DND-41 (cell line): ENCODE measurements at regions not wholly inside any gene's neighbourhood (a gene's known extent, or its start where the extent isn't known, plus 50 kb on each side); places are given as distances from the start of the nearest gene placed in this dataset.

Source experiments
- EZH2 ChIP-seq: IDR thresholded peaks from 3 replicates; pipeline ENCODE4 v1.6.1; 2012; ENCODE audit warnings: borderline replicate concordance, low read depth, mild to moderate bottlenecking, moderate library complexity, low read length, inconsistent platforms; ENCODE audit not compliant: severe bottlenecking
- TF ChIP-seq, protein P1 (sequence below): IDR thresholded peaks from 2 replicates; pipeline ENCODE4 v1.5.1; 2012; ENCODE audit warnings: borderline replicate concordance, low read length, moderate library complexity, mild to moderate bottlenecking; ENCODE audit not compliant: poor library complexity, severe bottlenecking; ENCODE audit errors: extremely low read depth

DNA sequence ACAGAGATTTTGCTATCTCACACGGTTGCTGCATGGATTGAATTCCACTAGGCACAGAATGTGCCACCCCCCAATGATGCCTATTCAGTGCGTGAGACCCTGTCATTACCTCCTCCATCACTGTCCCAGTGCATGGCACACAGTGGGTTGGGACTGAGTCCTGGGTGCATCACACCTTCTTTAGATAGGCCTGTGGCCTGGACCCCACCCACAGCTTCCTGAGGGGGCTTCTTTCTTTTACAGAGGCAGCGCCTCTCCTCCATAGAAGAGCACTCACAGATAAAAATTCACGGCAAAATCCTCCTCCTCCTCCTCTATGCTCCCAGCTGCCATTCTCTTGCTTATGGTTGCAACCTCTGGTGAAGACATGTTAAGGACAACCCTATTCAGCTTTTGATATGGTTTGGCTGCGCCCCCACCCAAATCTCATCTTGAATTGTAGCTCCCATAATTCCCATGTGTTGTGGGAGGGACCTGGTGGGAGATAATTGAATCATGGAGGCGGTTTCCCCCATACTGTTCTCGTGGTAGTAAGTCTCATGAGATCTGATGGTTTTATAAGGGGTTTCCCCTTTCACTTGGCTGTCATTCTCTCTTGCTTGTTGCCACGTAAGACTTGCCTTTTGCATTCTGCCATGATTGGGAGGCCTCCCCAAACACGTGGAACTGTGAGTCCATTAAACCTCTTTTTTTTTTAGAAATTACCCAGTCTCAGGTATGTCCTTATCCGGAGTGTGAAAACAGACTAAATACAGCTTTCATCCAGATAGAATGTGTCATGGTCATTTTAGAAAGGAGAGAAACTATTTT is 147.6 kb downstream of the KLF13 start:
- TF ChIP-seq, protein P1, sequence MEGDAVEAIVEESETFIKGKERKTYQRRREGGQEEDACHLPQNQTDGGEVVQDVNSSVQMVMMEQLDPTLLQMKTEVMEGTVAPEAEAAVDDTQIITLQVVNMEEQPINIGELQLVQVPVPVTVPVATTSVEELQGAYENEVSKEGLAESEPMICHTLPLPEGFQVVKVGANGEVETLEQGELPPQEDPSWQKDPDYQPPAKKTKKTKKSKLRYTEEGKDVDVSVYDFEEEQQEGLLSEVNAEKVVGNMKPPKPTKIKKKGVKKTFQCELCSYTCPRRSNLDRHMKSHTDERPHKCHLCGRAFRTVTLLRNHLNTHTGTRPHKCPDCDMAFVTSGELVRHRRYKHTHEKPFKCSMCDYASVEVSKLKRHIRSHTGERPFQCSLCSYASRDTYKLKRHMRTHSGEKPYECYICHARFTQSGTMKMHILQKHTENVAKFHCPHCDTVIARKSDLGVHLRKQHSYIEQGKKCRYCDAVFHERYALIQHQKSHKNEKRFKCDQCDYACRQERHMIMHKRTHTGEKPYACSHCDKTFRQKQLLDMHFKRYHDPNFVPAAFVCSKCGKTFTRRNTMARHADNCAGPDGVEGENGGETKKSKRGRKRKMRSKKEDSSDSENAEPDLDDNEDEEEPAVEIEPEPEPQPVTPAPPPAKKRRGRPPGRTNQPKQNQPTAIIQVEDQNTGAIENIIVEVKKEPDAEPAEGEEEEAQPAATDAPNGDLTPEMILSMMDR: no peak
- TF ChIP-seq EZH2: no peak
